Kasumi-1 (cell line): ENCODE measurements at regions not wholly inside any gene's neighbourhood (a gene's known extent, or its start where the extent isn't known, plus 50 kb on each side); places are given as distances from the start of the nearest gene placed in this dataset.
"Not testable (repeated sequence)": the region's sequence is repeated elsewhere in the genome, so short reads cannot be mapped to it uniquely, and the experiment has no call there.

Source experiments
- DNase-seq, 2 experiments: peaks; one replicate each; lab custom pipeline; 2025; lab: John Stamatoyannopoulos, UW

GRCh38 chr3:190988102-190988501 lies 125.6 kb upstream of the GMNC start:
- DNase-seq: no peak

- no peak for DNase-seq
These were observed 122.2 kb upstream of the GMNC start for GRCh38 chr3:190984502-190985244.

DNA sequence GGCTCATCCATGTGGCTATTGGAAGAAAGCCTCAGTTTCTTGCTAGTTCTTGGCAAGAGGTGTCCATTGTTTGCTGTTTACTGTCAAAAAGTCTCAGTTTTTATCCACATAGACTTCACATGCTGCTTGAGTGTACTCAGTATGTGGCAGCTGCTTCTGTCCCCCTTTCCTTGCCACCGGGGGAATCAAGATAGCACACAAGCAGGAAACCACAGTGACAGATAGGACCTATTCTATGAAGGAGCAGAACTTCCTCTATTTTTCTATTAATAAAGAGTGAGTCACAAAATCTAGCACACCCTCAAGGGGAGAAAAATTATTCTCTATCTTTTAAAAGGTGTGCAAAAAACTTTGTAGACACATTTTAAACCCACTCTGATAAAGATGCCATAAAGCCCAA lies 121.4 kb upstream of the GMNC start:
- peak; percentile 97 to 98 for DNase-seq

GRCh38 chr3:190973771-190974170 lies 111.3 kb upstream of the GMNC start:
- DNase-seq: no peak

DNA sequence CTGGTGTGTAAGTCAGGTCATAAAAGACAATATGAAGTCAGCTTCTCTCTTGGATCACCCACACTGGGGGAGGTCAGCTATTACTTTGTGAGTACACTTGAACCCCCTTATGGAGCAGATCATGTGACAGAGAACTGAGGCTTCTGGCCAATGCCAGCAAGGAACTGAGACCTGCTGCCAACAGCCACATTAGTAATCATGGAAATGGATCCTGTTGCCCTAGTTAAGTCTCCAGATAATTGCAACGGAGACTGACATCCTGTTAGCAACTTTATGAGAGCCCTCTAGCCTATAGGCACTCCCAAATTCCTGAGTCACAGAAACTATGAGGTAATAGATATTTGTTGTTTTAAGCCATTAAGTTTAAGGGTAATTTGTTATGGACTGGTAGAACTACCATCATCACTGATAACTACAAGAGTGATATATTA lies 110.4 kb upstream of the GMNC start:
- no peak for DNase-seq

DNA sequence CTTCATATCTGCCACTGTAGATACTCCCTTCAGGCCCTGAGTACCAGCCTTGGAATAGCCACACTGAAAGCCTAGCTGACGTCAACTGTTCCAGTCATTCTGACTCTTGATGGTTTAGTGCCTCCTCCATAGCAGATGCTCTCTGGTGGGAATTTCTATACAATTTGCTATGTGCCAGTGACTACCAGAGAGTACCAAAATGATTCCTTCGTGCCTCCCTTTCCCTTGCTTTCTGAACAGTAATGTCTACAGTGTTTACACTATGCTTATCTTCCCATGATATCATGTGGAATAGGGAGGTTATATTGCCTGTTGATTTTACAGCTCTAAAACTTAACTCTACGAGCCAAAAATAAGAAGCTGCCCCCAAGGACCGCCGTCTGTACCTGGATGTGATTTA lies 109.7 kb upstream of the GMNC start:
- DNase-seq: no peak

DNA sequence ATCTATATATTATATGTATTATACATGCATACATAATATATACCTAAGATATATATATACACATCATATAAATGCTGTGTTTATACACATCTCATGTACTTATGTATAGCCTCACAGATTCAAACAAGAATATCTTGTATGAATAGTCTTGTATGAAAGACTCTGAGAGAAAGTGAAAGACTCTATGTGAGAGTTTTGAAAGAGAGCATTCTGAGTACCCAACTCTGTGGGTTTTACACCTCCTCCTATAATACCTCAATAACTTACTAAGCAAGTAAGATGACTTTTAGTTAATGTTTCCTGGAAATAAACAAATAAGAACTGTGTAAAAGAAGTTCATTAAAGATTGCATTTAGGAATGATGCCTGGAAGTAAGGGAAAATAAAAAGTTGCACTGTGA lies 108.1 kb upstream of the GMNC start:
- no peak for DNase-seq

GRCh38 chr3:190968616-190969015 lies 106.1 kb upstream of the GMNC start:
- no peak for DNase-seq

GRCh38 chr3:190964931-190965330 lies 102.4 kb upstream of the GMNC start:
- DNase-seq: not testable (repeated sequence)

DNA sequence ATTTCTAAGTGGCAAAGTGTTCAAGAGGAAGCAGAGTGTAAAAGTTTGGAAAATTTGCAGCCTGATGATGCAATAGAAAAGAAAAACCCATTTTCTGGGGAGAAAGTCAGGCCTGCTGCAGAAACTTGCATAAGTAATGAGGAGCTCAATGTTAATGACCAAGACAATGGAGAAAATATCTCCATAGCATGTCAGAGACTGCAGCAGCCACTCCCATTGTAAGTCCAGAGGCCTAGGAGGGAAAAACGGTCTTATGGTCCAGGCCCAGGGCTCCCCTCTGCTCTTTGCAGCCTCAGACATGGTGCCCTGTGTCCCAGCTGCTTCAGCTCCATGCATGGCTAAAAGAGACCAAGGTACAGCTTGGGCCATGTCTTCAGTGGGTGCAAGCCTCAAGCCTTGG lies 96.6 kb upstream of the GMNC start:
- DNase-seq: no peak

DNA sequence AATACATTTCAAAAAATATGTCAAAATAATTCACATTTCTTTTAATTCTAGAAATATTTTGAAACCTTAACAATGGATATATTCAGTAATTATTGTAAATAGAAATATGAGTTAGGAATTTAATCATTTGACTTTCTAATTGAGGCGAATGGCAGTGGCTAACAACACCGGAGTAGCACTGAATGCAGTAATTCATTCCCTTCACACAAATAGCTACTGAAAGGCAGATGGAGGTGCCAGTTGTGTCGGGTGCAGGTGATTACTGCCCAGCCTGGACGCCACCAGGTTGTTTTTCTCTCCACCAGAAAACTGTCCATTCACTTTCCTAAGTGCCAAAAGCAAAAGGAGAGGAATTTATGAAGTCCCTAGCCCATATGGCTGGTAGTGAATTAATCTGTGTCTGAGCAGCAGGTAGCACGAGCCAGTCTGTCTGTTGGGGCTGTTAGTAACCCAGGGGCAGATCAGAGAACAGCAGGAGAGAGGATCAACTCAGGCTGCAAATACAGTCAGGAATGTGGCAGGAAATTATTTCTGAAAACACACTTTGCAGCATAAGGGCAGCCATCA lies 79.3 kb upstream of the GMNC start:
- no peak for DNase-seq

DNA sequence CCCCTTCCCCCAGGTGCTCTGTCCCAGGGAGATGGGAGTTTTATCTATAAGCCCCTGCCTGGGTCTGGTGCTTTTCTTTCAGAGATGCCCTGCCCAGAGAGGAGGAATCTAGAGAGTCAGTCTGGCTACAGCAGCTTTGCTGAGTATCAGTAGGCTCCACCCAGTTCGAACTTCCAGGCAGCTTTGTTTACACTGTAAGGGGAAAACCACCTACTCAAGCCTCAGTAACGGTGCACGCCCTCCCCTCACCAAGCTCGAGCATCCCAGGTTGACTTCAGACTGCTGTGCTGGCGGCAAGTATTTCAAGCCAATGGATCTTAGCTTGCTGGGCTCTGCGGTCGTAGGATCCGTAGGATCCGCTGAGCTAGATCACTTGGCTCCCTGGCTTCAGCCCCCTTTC lies 72.1 kb upstream of the GMNC start:
- DNase-seq: not testable (repeated sequence)

DNA sequence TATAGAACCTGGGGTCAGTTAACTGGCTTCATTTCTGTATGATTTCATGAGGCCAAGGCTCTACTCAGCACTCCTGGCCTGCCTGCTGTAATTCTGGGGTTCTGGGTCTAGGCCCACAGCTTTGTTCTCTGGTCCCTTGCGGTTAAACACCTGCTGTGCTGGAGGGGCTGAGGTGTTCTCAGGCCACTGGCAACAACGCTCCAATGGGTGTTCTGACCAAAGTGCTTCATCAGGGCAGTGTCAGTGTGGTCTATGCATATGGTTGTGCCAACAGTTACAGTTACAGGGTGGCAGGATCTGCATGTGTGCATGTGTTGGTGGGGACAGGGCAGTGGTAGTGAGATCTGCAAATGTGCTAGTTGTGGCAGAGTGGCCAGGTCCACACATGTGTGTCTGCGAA lies 64.1 kb upstream of the GMNC start:
- DNase-seq: no peak

- no peak for DNase-seq
These were observed 50.2 kb upstream of the GMNC start for GRCh38 chr3:190912736-190913135.
